SK-N-DZ (cell line): ENCODE measurements at regions not wholly inside any gene's neighbourhood (a gene's known extent, or its start where the extent isn't known, plus 50 kb on each side); places are given as distances from the start of the nearest gene placed in this dataset.
A peak's percentile ranks its signal among the peaks of the same experiment; 100 is the strongest.
"Not testable (repeated sequence)": the region's sequence is repeated elsewhere in the genome, so short reads cannot be mapped to it uniquely, and the experiment has no call there.

Experiments used
- DNase-seq: peaks from one replicate; pipeline ENCODE4 v3.0.0-alpha.2; 2015; ENCODE audit warnings: low spot score

DNA sequence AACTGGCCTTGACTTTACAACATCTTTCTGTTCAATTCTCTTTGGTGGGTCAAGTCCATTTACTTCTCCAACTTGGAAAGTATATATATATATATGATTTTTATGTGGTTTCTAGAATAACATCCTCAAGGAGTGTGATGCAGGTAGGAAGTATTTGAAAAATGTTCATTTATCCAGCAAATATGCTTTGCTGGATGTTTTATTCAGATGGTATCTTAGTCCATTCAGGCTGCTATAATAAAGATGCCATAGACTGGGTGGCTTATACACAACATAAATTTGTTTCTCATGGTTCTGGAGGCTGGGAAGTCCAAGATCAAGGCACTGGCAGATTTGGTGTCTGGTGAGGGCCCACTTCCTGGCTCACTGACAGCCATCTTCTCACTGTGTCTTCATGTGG, 168.7 kb upstream of the RASGRP1 start:
- DNase-seq, result no peak

DNA sequence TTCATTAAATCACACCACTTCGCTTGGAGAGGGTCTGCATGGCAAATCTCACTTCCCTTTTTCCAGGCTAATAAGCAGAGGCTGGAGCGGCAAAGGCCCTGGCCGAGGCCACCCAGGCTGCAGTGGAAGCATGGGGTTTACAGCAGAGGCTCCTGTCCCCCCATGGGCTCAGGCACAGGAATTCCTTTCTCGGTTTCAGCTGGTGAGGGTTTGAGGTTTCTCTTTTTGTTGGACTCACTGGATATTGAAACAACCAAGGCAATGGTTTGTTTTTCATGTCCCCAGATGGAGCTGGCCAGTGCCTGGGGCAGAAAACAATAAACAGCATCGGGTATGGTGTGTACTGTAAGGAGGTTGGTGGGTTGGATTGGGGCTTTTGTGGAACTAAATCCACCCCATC, 175.6 kb upstream of the RASGRP1 start:
- no peak for DNase-seq

DNA sequence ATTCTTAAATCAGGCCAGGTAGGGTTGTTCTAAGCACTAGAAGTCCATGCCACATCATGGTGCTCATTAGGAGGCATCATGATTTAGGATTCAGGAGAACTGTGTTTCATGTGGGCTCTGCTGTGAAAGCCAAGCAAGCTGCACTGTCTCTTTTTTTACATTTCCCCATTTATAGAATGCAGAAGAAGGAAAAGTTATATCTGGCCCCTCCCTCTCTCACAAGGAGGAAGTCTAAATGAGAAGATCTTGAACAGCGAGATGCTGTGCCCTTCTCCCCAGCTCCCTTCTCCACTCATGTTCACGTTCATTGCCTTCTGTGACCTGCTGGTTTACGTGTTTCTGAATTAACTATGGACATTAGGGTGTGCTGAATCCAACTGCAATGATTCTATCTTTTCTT, 178.5 kb upstream of the RASGRP1 start:
- DNase-seq, result no peak

DNA sequence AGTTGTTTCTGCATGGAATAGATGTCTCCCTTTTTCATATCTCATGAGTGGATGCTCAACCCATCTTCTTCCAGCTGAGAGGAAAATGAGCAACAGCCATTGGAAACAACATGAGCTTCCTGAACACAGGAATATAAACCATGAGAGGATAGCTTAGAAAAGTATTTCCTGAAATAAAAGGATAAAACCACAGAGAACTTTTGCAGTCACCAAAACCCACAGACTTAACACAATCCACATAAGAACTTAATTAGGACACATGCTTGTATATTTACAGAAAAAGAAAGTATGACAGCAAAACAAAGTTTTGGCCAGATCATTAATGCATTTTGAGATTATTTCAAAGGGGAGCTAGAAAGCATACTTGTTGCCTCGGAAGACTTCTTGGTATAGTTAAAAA, 180.5 kb upstream of the RASGRP1 start:
- no peak for DNase-seq

DNA sequence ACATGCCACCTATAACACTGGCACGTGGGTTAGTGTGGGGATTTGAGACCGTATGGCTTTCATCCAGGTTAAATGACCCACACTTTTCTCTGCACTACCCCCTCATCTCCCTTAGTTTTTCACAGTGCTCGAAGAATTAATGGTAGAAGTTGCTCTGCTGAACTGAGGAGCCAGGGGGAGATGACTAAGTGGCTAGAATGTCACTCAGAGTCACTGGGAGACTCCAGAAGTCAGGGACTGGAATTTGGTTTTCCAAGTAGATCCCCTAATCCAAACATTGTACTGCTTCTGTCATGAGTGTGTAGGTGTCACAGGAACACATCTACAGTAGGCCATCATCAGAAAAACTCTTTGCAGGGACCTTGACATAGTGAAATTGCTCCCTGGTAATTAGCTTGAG, 181.0 kb upstream of the RASGRP1 start:
- no peak for DNase-seq

DNA sequence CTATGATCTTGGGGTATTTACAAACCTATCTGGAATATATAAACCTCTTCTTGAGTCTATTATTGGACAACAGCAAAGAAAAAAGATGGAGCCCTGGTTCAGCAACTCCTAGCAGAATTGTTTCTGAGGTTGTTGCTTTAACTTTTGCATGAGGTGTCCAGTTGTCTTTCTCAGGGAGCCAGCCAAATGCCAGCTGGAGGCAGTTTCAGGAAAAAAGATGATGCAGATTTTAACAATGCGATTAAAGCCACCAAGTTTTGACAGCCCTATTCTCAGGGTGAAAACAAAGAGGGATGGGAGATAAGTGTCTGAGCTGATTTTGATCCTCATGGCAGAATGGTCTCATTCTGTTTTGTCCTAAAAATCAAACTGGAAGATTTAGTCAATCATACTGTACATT, 181.6 kb upstream of the RASGRP1 start:
- DNase-seq, result no peak

DNA sequence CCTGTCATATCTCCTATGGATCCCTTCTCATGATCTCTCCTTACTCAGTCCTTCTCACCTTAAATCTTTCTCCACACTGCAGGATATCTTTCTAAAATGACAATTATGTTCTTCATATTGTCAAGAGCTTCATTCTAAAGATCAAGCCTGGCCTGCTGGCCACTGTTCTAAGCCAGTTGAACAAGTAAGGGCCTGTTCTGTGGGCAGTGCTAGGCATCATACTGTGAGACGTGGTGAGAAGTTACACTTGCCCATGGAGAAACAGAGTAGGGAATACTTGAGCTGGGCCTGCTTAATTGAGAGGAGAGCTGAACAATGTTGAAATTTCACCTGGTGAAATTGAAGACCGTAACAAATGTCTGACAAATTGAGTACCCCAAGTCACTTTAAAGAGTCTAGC, 184.1 kb upstream of the RASGRP1 start:
- no peak for DNase-seq

DNA sequence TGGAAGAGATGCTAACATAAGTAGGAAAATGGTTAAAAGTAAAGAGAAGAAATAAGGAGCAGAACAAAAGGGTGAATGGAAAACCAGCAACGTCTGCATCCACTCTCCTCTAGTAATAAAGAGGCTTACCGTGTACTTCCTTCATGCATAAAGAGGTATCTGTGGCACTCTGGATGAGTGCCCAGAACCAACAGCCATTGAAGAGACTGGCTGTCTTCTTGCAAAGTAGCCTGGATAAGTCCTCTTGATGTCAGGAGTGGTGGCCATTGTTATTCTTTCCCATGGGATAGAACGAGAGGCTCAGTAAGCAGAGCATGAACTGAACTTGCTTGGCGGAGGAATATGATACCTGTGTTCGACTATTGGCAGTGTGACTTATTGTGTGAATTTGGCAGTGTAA, 186.2 kb upstream of the RASGRP1 start:
- DNase-seq, result no peak

DNA sequence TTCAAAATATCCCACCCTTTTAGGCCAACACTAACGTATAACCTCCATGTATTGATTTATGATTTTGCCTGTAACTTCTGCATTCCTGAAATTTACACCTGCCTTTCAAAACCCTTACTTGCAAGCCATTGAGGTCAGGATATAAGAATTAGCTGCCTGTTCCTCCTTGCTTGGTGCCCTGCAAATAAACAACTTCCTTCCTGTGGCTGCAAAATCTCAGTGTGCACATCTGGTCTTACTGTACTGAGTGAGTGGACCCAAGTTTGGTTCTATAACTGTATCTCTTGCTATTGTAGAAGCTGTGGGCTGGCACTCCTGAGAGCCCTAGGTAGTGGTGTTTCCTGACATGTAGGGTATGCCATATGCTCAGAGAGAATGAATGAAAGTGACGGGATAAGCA, 191.1 kb upstream of the RASGRP1 start:
- DNase-seq, result no peak

DNA sequence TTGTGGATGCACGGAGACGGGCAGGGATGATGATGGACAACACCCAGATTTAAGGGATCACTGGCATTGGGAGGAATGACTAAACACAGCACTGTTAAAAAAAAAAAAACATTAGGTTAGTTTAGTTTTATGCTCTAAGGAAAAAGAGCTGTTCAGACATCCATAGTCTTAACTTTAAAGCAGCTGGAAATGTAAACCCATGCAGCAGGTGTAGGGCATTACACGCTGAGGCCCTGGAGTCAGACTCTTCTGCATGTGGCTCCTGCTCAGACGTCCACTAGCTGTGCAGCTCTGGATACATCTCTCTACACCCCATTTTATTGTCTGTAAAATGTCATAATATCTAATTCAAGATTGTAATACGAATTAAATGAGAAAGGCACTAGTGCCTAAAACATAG, 191.8 kb upstream of the RASGRP1 start:
- no peak for DNase-seq

DNA sequence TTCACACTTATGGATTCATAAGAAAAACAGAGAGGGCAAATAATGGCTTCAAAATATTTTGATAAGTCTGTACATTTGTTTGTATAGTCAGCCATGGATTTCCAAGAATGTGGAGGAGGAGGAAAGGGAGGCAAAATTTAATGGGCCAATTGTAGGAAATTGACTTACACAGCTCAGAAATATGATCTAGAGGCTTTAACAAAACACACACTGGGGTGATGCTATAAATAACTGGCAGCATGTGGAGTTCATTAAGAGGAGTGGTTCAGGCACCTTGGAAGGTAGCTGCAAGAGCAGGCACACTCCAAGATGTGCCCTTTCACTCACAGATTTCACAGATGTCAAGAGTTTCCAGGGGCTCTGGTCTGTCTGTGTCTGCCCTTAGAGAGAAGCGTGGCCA, 193.4 kb upstream of the RASGRP1 start:
- DNase-seq, result peak; percentile 49

DNA sequence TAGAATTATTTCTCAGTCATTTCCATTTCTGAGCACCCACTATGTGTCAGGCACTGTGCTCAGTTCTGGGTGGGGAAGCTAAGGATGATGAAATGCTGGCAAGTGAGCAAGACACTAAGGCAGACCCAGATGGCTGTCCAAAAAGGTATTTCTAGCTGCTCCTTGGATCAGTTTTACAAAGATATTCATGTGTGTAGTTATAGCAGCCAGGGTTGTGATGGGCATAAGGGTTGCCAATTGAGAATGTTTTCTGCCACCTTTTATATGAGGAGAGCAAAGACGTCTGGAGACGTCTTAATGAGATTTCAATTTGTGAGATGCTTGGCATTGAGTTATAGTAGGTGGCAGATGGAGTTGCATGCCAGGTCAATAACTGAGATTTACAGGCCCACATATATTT, 197.1 kb upstream of the RASGRP1 start:
- no peak for DNase-seq

DNA sequence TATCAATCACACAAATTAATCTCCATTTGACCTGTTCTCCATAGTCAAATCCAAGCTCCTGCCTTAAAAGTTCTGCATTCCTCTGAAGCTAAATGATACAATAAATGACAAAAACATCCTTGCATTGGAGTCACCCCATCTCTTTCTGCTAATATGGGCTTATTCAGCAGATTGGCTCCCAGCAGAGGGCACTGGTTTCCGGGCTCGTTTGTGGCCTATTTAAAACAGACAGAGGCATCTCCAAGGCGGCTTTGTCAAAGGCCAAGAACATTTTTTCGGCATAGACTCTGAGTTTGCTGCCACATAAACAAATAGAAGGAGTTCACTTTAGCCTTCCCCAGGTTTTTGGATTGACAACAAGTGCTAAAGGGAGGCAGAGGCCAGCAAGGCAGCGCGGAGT, 204.4 kb upstream of the RASGRP1 start:
- DNase-seq, result peak; percentile 26

DNA sequence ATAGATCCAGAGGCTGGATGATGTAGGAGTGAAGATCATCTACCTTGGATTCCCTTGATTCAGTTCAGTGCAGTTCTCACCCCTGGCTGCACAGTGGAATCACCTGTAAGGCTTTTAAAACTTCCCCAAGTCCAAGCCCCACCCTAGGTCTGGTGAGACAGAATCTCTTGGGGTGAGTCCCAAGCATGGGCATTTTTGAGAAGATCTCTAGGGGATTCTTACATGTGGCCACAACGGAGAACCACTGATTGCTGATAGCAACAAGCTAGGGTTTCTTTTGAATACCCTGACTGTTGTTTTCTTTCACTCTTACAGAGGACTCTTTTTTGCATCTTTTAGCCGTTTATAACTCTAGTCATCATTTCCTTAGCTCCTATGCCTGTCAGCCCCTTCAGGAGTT, 204.9 kb upstream of the RASGRP1 start:
- DNase-seq, result no peak

DNA sequence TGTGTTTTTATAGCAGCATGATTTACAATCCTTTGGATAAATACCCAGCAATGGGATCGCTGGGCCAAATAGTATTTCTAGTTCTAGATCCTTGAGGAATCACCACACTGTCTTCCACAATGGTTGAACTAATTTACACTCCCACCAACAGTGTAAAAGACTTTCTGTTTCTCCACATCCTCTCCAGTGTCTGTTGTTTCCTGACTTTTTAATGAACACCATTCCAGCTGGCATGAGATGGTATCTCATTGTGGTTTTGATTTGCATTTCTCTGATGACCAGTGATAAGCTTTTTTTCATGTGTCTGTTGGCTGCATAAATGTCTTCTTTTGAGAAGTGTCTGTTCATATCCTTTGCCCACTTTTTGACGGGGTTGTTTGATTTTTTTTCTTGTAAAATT, 209.5 kb upstream of the RASGRP1 start:
- DNase-seq, result not testable (repeated sequence)

DNA sequence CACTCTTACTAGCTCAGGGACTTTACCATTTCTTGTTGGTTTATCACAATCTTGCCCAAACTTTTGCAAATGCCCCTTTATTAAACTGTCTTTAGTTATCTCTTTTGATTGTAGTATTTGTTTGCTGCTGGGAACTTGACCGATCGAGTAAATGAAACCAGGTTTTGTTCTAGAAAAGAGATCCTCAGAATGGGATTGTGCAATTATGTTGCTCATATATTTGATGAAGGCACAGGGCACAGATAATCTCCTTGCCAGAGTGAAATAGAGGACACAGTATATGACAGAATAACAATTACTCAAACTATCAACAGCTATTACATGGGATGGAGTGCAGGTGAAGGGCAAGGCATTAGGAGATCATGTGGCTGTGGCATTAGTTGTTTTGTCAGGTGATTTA, 216.6 kb upstream of the RASGRP1 start:
- DNase-seq, result no peak

DNA sequence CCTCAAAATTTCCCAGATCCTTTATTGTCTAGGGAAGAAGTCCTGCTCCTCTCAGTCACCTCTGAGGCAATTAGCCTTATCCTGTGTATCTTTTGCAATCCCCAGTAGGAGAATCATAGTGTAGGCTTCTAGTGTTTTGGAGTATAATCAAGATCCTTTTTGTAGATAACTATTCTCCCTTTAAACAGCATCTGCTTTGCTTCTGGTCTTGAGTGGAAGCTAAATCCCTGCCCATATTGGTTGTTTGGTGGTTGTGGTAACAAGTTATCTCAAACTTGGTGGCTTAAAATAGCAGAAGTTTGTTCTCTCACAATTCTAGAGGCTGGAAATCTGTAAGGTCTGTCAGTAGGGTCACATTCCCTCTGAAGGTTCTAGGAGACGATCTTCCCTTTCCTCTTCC, 217.5 kb upstream of the RASGRP1 start:
- no peak for DNase-seq

DNA sequence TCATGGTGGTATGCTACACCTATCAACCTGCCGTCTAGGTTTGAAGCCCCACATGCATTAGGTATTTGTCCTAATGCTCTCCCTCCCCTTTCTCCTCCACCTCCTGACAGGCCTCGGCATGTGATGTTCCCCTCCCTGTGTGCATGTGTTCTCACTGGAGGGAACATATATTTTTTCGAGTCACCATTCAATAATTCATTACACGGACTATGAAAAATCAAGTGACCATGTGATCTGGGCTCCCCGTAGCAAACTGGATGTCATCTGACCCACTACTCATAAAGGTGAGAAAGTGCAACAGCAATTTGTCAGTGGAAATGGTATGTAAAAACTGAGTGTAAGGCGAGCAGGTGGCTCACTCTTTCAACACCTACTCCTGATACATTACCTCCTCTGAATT, 224.3 kb upstream of the RASGRP1 start:
- no peak for DNase-seq

DNA sequence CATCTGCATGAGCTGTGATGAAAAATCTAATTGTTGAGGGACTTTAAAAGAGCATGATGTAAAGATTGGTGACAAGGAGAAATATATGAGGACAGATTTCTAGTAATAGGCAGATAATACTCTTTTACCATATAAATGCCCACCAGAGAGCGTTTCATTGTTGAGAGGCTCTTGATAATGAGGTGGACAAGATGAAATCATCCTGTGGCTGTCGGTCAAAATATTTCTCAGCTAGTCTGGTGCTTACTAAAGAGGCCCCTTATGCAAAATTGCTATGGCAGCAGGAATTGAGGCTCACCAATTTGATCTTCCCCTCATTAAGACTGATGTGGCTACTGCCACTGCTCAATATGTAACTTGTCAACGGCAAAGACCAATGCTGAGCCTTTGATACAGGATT, 225.0 kb upstream of the RASGRP1 start:
- DNase-seq, result no peak

DNA sequence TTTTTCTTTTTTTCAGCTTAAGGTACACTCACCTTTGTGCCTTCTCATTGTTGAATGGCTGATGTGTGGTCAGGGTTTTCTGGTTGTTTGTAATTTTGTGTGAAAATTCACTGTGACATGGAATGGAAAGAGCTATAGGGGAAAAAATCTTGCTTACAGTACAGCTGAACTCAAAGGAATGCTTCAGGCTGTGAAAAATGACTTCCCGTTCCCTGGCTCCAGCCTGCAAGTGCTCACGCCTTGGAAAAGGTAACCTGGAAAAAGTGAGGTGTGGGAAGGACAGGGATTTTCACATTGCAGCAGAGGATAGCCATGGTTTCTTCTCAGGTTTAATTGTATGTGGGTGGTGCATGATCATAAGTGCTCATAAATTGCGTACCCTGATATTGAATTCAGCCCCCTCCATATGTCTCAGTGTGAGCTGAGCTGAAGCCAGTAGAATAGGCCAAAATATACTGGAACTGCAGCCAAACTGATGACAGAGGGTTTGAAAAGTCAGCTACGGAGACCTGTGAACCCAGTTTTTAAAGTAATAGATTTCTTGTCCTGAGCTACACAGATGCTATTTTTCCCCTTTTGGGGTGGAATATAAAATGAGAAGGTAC, 228.7 kb upstream of the RASGRP1 start:
- no peak for DNase-seq

DNA sequence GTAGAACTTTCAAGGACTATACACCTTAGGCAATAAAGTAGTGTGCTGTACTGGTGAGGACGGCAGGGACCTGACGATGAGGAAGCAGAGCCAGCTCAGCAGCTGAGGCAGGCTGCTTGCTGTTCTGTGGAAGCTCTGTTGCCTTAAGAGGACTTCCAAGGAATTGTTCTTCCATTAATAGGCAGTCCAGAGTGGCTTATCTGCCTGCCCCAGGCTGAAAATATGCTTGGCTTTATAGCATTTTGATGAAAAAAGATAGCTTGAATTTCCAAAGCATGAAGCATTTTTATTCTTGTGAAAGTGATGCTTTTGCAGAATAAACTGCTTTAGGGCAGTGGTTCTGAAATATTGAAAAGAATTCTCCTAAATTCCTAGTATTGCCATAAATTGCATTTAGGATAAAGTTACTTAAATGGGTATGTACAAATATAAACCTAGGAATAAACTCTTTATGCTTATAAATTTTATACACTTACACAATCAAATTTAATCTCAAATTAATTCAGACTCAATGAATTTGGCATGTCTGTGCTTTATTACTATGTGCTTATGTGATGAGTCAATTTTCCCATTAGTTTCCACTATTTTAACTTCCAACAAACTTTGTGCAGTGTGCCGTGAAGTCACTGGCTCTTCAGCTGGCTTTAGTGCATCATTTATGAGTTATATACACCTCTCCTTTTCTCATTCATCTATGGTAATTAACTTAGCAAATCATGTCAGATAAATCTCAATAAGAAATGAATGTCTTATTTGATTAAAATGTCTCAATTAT, 231.0 kb upstream of the RASGRP1 start:
- DNase-seq, result no peak

DNA sequence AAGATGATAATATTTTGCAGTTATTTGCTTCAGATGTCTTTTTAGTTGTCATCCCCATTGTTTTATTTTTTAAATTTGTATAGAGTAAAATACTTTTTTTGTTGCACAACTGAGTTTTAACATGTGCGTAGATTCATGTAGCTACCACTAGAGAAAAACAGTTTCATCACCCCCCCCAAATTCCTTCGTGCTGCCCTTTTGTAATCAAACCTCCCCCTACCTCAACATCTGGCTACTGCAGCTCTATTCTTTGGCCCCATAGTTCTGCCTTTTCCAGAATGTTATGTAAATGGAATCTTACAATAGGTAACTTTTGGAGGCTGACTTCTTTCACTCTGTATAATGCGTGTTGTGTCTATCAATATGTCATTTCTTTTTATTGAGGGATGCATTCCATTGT, 232.0 kb upstream of the RASGRP1 start:
- DNase-seq, result no peak

DNA sequence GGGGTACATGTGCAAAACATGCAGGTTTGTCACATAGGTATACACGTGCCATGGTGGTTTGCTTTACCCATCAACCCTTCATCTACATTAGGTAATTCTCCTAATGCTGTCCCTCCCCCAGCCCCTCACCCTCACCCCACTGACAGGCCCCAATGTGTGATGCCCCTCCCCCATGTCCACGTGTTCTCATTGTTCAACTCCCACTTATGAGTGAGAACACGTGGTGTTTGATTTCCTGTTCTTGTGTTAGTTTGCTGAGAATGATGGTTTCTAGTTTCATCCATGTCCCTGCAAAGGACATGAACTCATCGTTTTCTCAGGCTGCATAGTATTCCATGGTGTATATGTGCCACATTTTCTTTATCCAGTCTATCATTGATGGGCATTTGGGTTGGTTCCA, 232.9 kb upstream of the RASGRP1 start:
- not testable (repeated sequence) for DNase-seq

DNA sequence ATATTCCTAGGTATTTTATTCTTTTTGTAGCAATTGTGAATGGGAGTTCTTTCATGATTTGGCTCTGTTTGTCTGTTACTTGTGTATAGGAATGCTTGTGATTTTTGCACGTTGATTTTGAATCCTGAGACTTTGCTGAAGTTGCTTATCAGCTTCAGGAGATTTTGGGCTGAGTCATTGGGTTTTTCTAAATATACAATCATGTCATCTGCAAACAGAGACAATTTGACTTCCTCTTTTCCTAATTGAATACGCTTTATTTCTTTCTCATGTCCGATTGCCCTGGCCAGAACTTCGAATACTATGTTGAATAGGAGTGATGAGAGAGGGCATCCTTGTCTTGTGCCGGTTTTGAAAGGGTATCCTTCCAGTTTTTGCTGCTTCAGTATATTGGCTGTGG, 234.6 kb upstream of the RASGRP1 start:
- DNase-seq, result not testable (repeated sequence)
